Cardiac muscle cell (in vitro differentiated cells and primary cell): ENCODE measurements at regions not wholly inside any gene's neighbourhood (a gene's known extent, or its start where the extent isn't known, plus 50 kb on each side); places are given as distances from the start of the nearest gene placed in this dataset.

Experiments used
- DNase-seq, 2 donors: peaks; one replicate each; pipeline versions ENCODE4 v3.0.0 to v3.0.0-alpha.2; 2010 to 2017; ENCODE audit warnings: low read depth in 1 of 2, low spot score in 1 of 2
- H3K27ac ChIP-seq: fragments of 200-600 bp; sonication (generic); 2 replicates; pipeline ENCODE4 v1.5.1; 2016
- H3K27me3 ChIP-seq: fragments of 200-600 bp; sonication (generic); 2 replicates; pipeline ENCODE4 v1.6.0; 2016; ENCODE audit warnings: control low read depth
- H3K36me3 ChIP-seq: fragments of 200-600 bp; sonication (generic); 2 replicates; pipeline ENCODE4 v1.5.1; 2016; ENCODE audit warnings: control low read depth
- H3K4me1 ChIP-seq: fragments of 200-600 bp; sonication (generic); 2 replicates; pipeline ENCODE4 v1.8.1; 2017; ENCODE audit warnings: low read depth, mild to moderate bottlenecking, mixed run types
- H3K4me3 ChIP-seq: fragments of 200-600 bp; sonication (generic); 2 replicates; pipeline ENCODE4 v1.5.1; 2016; ENCODE audit warnings: mild to moderate bottlenecking
- H3K9me3 ChIP-seq: fragments of 200-600 bp; sonication (generic); 2 replicates; pipeline ENCODE4 v1.5.1; 2017; ENCODE audit warnings: low read depth, mild to moderate bottlenecking, control low read depth
- TF ChIP-seq, protein P1 (sequence below): IDR thresholded peaks from 2 replicates; pipeline ENCODE4 v1.5.1; 2012; ENCODE audit warnings: low read depth, mild to moderate bottlenecking, low read length

DNA sequence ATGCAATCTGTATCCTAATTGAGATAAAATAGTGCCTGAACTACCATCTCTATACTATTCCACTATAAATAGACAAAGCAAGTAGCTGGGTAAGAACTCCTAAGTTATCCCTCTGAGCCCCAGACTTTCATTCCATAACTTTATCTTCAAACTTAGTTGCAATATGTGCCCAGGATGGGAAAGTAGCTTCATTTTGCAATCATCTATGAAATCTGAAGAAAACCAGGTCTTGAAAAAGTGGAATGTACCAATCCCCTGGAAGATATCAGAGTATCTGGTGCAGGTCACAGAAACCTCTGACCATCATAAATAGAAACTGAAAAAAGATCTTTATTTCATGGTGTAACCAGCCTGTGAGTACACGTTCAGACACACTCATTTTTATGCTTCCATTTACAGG lies 78.1 kb upstream of the TMEM178A start:
- H3K27me3 ChIP-seq: no peaks in the 10 kb centered on the region
- H3K27ac ChIP-seq: no peak overlapping the region
- no peak for DNase-seq
- no peak overlapping the region for H3K4me3 ChIP-seq
- H3K9me3 ChIP-seq: no peaks in the 10 kb centered on the region
- H3K4me1 ChIP-seq: no peaks in the 10 kb centered on the region
- TF ChIP-seq, protein P1, sequence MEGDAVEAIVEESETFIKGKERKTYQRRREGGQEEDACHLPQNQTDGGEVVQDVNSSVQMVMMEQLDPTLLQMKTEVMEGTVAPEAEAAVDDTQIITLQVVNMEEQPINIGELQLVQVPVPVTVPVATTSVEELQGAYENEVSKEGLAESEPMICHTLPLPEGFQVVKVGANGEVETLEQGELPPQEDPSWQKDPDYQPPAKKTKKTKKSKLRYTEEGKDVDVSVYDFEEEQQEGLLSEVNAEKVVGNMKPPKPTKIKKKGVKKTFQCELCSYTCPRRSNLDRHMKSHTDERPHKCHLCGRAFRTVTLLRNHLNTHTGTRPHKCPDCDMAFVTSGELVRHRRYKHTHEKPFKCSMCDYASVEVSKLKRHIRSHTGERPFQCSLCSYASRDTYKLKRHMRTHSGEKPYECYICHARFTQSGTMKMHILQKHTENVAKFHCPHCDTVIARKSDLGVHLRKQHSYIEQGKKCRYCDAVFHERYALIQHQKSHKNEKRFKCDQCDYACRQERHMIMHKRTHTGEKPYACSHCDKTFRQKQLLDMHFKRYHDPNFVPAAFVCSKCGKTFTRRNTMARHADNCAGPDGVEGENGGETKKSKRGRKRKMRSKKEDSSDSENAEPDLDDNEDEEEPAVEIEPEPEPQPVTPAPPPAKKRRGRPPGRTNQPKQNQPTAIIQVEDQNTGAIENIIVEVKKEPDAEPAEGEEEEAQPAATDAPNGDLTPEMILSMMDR: no peak
- H3K36me3 ChIP-seq: no peaks in the 10 kb centered on the region

DNA sequence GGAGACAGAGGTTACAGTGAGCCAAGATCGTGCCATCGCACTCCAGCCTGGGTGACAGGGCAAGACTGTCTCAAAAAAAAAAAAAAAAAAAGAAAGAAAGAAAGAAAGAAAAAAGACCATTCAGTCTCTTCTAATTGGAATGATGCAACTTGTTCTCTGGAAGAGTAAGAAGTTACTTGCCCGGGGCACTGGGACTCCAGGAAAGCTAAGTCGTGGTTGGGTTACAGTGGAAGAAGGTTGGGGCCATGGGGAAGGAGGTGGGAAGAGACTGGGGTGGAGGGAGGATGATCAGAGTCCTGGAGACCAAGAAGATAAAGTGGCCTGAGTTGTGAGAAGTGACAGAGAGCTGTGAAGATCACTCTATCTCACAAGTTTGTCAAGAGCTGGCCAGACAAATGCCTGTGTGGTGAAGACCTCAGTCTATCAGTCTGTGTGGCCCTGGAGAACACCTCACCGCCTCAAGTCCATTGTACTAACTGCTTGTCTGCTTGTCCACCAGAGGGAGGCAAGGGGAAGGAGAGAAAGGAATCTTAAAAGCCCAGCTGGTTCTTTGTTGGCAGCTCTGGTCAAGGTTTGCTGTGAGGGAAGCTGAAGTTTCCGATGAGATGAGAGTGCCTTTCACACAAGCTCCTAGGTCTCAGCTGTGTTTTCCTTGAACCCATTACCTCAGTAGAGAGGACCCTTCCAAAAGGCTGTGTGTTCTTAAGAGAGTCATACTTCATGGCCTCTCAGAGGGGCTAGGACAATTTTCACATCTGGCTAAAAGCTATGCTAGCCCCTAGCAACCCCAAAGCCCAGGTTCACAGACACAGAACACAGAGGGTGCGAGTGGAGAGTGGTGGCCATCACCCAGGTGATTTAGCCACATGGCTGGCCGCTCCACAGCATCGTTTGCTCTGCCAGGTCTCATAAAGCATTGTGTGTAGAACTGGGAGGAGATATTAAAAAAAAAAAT lies 72.0 kb upstream of the TMEM178A start:
- TF ChIP-seq, protein P1: peak; percentile 84
- Histone ChIP-seq H3K4me3 (no peak overlapping the region), H3K27ac (no peak overlapping the region), H3K27me3 (no peaks in the 10 kb centered on the region), H3K36me3 (no peaks in the 10 kb centered on the region), H3K9me3 (no peaks in the 10 kb centered on the region), H3K4me1 (no peaks in the 10 kb centered on the region)
- DNase-seq: peak; percentile 61 to 93

- no peak overlapping the region for H3K4me3 ChIP-seq
- no peaks in the 10 kb centered on the region for H3K4me1 ChIP-seq
- H3K36me3 ChIP-seq: no peaks in the 10 kb centered on the region
- H3K27me3 ChIP-seq: no peaks in the 10 kb centered on the region
- no peak for DNase-seq
- TF ChIP-seq, protein P1: no peak
- H3K27ac ChIP-seq: no peak overlapping the region
- no peaks in the 10 kb centered on the region for H3K9me3 ChIP-seq
Measured at GRCh38 chr2:39595116-39595515, 70.6 kb upstream of the TMEM178A start.

DNA sequence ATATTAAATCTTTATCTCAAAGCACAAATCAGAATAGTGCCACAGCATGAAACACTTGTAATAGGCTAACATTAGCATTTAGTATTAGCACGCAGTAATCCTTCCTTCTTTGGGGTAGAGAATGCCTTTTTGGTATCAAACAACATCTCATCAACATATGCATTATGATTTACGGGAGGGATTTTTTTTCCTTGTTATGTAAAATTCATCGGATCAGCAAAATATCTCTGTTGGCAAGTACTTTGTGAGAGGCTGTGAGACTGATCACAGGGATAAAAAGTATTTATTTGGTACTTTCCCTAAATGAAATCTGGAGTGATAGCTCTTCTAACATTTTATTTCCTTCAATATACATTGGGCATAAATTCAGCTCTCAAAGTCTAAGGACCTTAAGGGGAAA lies 68.4 kb upstream of the TMEM178A start:
- Histone ChIP-seq H3K4me3 (no peak overlapping the region), H3K27me3 (no peaks in the 10 kb centered on the region), H3K4me1 (no peaks in the 10 kb centered on the region), H3K36me3 (no peaks in the 10 kb centered on the region), H3K27ac (no peak overlapping the region), H3K9me3 (no peaks in the 10 kb centered on the region)
- DNase-seq: no peak
- TF ChIP-seq, protein P1: no peak

DNA sequence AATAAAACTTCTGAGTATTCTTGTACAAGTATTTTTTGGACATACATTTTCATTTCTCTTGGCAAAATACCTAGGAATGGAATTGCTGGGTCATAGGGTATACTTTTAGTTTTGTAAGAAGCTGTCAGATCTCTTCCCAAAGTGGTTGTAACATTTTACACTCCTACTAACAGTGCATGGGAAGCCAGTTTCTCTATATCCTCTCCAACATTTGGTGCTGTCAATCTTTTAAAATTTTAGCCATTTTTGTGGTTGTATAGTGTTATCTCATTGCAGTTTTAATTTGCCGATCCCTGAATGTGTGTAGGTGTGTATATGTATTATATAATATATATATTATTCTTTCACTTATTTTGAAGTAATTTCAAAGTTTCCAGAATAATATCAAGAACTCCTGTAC lies 63.1 kb upstream of the TMEM178A start:
- peaks cover 6% of the 10 kb centered on the region for H3K4me1 ChIP-seq
- no peaks in the 10 kb centered on the region for H3K36me3 ChIP-seq
- no peak for DNase-seq
- H3K9me3 ChIP-seq: no peaks in the 10 kb centered on the region
- no peak overlapping the region for H3K27ac ChIP-seq
- TF ChIP-seq, protein P1: no peak
- no peak overlapping the region for H3K4me3 ChIP-seq
- H3K27me3 ChIP-seq: no peaks in the 10 kb centered on the region
